ENCODE measurements at regions not wholly inside any gene's neighbourhood (a gene's known extent, or its start where the extent isn't known, plus 50 kb on each side); places are given as distances from the start of the nearest gene placed in this dataset.

- H4K20me1 ChIP-seq (ENCODE audit: insufficient read depth, low read length) = no peaks in the 10 kb centered on the region
- Mint-ChIP-seq H3K36me3 (ENCODE audit: low read depth, unreplicated experiment) (no peaks in the 10 kb centered on the region), H3K9me3 (ENCODE audit: unreplicated experiment) (peaks cover 2% of the 10 kb centered on the region), H3K27me3 (ENCODE audit: low read depth, unreplicated experiment) (peaks cover 12% of the 10 kb centered on the region), H3K27ac (ENCODE audit: unreplicated experiment) (no peak overlapping the region), H3K4me1 (ENCODE audit: low read depth, unreplicated experiment) (peaks cover 4% of the 10 kb centered on the region), H3K4me3 (ENCODE audit: unreplicated experiment) (no peak overlapping the region)
- no peaks in the 10 kb centered on the region for H3K36me3 ChIP-seq (ENCODE audit: insufficient read depth, low read length)
- DNase-seq (ENCODE audit: low read depth) = no peak
- peaks cover 8% of the 10 kb centered on the region for H3K4me1 ChIP-seq (ENCODE audit: insufficient read depth, low read length)
- H3K9me3 ChIP-seq (ENCODE audit: insufficient read depth, low read depth, low read length) = no peaks in the 10 kb centered on the region
- no peak overlapping the region for H3K4me2 ChIP-seq (ENCODE audit: low read length)
- no peak overlapping the region for H3K4me3 ChIP-seq (ENCODE audit: insufficient read depth, low read depth, low read length)
- no peaks in the 10 kb centered on the region for H3K27me3 ChIP-seq (ENCODE audit: insufficient read depth, low read length)
- H2AFZ ChIP-seq (ENCODE audit: low read depth, low read length) = no peak overlapping the region
- no peaks in the 10 kb centered on the region for H3K79me2 ChIP-seq (ENCODE audit: insufficient read depth, low read length)
- TF ChIP-seq EZH2 (IDR thresholded peaks at IDR 0.05; ENCODE audit: insufficient read depth, low read length) = no peak
- TF ChIP-seq, protein P1, sequence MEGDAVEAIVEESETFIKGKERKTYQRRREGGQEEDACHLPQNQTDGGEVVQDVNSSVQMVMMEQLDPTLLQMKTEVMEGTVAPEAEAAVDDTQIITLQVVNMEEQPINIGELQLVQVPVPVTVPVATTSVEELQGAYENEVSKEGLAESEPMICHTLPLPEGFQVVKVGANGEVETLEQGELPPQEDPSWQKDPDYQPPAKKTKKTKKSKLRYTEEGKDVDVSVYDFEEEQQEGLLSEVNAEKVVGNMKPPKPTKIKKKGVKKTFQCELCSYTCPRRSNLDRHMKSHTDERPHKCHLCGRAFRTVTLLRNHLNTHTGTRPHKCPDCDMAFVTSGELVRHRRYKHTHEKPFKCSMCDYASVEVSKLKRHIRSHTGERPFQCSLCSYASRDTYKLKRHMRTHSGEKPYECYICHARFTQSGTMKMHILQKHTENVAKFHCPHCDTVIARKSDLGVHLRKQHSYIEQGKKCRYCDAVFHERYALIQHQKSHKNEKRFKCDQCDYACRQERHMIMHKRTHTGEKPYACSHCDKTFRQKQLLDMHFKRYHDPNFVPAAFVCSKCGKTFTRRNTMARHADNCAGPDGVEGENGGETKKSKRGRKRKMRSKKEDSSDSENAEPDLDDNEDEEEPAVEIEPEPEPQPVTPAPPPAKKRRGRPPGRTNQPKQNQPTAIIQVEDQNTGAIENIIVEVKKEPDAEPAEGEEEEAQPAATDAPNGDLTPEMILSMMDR (IDR thresholded peaks at IDR 0.05; ENCODE audit: insufficient read depth, low read depth, low read length) = no peak
- FAIRE-seq = no peak
- no peak overlapping the region for H3K9ac ChIP-seq (ENCODE audit: low read length)
- H3K27ac ChIP-seq (ENCODE audit: low read depth, low read length) = no peak overlapping the region
Measured at GRCh38 chr21:32137931-32138330, 140.9 kb downstream of the MIS18A start.

GRCh38 chr21:32137266-32137665 is 141.6 kb downstream of the MIS18A start:
- Histone ChIP-seq H3K27me3 (ENCODE audit: insufficient read depth, low read length) (no peaks in the 10 kb centered on the region), H3K4me1 (ENCODE audit: insufficient read depth, low read length) (peaks cover 8% of the 10 kb centered on the region), H3K4me2 (ENCODE audit: low read length) (no peak overlapping the region), H3K9ac (ENCODE audit: low read length) (no peak overlapping the region), H3K4me3 (ENCODE audit: insufficient read depth, low read depth, low read length) (no peak overlapping the region), H3K9me3 (ENCODE audit: insufficient read depth, low read depth, low read length) (no peaks in the 10 kb centered on the region), H3K27ac (ENCODE audit: low read depth, low read length) (no peak overlapping the region), H3K79me2 (ENCODE audit: insufficient read depth, low read length) (no peaks in the 10 kb centered on the region), H2AFZ (ENCODE audit: low read depth, low read length) (no peak overlapping the region), H4K20me1 (ENCODE audit: insufficient read depth, low read length) (no peaks in the 10 kb centered on the region), H3K36me3 (ENCODE audit: insufficient read depth, low read length) (no peaks in the 10 kb centered on the region)
- Mint-ChIP-seq H3K4me1 (ENCODE audit: low read depth, unreplicated experiment) (peaks cover 5% of the 10 kb centered on the region), H3K27ac (ENCODE audit: unreplicated experiment) (no peak overlapping the region), H3K4me3 (ENCODE audit: unreplicated experiment) (no peak overlapping the region), H3K27me3 (ENCODE audit: low read depth, unreplicated experiment) (peaks cover 12% of the 10 kb centered on the region), H3K36me3 (ENCODE audit: low read depth, unreplicated experiment) (no peaks in the 10 kb centered on the region), H3K9me3 (ENCODE audit: unreplicated experiment) (peaks cover 2% of the 10 kb centered on the region)
- no peak for FAIRE-seq
- TF ChIP-seq, protein P1 (IDR thresholded peaks at IDR 0.05; ENCODE audit: insufficient read depth, low read depth, low read length) = no peak
- TF ChIP-seq EZH2 (IDR thresholded peaks at IDR 0.05; ENCODE audit: insufficient read depth, low read length) = no peak
- DNase-seq (ENCODE audit: low read depth) = no peak

DNA sequence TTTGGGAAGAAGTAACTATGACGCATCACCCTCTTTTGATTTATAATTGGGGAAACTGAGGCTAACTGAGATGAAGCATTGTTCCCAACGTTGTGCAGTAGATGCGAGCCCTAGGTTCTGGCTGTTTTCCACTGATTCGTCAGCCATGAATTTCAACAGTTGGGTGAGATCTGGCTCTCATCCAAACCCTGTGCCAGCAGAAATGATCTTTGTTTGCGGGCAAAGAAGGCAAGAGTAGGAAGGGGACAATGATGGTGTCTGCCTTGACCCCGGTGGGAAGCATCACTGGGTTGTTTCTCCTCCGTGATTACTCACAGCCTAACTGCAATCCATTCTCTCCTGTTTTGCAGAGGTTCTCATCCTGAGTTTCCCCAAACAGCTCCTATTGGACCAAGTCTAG is 142.3 kb downstream of the MIS18A start:
- Mint-ChIP-seq H3K9me3 (ENCODE audit: unreplicated experiment) (peaks cover 2% of the 10 kb centered on the region), H3K4me3 (ENCODE audit: unreplicated experiment) (no peak overlapping the region), H3K4me1 (ENCODE audit: low read depth, unreplicated experiment) (peaks cover 11% of the 10 kb centered on the region), H3K36me3 (ENCODE audit: low read depth, unreplicated experiment) (no peaks in the 10 kb centered on the region), H3K27ac (ENCODE audit: unreplicated experiment) (no peak overlapping the region), H3K27me3 (ENCODE audit: low read depth, unreplicated experiment) (peaks cover 10% of the 10 kb centered on the region)
- no peaks in the 10 kb centered on the region for H3K36me3 ChIP-seq (ENCODE audit: insufficient read depth, low read length)
- no peak for TF ChIP-seq EZH2 (IDR thresholded peaks at IDR 0.05; ENCODE audit: insufficient read depth, low read length)
- TF ChIP-seq, protein P1 (IDR thresholded peaks at IDR 0.05; ENCODE audit: insufficient read depth, low read depth, low read length) = no peak
- H3K9ac ChIP-seq (ENCODE audit: low read length) = no peak overlapping the region
- H3K4me1 ChIP-seq (ENCODE audit: insufficient read depth, low read length) = peaks cover 8% of the 10 kb centered on the region
- no peak overlapping the region for H3K4me3 ChIP-seq (ENCODE audit: insufficient read depth, low read depth, low read length)
- peak overlapping the region; percentile 80 for H3K4me2 ChIP-seq (ENCODE audit: low read length)
- H3K79me2 ChIP-seq (ENCODE audit: insufficient read depth, low read length) = no peaks in the 10 kb centered on the region
- H3K27ac ChIP-seq (ENCODE audit: low read depth, low read length) = no peak overlapping the region
- no peak overlapping the region for H2AFZ ChIP-seq (ENCODE audit: low read depth, low read length)
- no peak for DNase-seq (ENCODE audit: low read depth)
- H3K27me3 ChIP-seq (ENCODE audit: insufficient read depth, low read length) = no peaks in the 10 kb centered on the region
- FAIRE-seq = no peak
- H4K20me1 ChIP-seq (ENCODE audit: insufficient read depth, low read length) = no peaks in the 10 kb centered on the region
- no peaks in the 10 kb centered on the region for H3K9me3 ChIP-seq (ENCODE audit: insufficient read depth, low read depth, low read length)
